ENCODE measurements at regions not wholly inside any gene's neighbourhood (a gene's known extent, or its start where the extent isn't known, plus 50 kb on each side); places are given as distances from the start of the nearest gene placed in this dataset.
A peak's percentile ranks its signal among the peaks of the same experiment; 100 is the strongest.

DNA sequence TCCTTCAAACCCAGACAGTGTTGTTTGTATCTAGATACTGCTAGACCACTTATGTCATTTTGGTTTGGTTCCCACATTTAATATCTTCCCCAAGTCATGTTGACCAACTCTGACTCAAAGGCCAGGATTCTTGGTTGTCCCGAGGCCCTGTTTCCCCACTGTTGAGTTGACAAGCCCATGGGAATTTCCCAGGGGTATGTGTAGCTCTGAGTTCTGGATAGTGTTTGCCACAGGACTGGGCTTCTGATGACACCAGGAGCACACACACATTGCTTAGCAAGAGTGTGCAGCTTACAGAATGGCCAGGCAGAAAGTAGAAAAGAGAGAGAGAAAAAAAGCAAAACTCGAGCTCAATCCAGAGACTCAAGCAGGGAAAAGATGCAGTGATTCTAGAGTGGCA, 214.4 kb downstream of the NXNL2 start:
- Histone ChIP-seq H3K36me3 (ENCODE audit: insufficient read depth in 1 of 2, low read depth in 1 of 2) (no peaks in the 10 kb centered on the region), H3K4me3 (no peak overlapping the region), H3K27me3 (ENCODE audit: insufficient read depth in 3 of 3, low read length in 2 of 3) (no peaks in the 10 kb centered on the region), H3K27ac (peak overlapping the region; percentile 50), H3K4me1 (peaks cover 4% of the 10 kb centered on the region), H3K9me3 (no peaks in the 10 kb centered on the region)
- TF ChIP-seq, protein P1, sequence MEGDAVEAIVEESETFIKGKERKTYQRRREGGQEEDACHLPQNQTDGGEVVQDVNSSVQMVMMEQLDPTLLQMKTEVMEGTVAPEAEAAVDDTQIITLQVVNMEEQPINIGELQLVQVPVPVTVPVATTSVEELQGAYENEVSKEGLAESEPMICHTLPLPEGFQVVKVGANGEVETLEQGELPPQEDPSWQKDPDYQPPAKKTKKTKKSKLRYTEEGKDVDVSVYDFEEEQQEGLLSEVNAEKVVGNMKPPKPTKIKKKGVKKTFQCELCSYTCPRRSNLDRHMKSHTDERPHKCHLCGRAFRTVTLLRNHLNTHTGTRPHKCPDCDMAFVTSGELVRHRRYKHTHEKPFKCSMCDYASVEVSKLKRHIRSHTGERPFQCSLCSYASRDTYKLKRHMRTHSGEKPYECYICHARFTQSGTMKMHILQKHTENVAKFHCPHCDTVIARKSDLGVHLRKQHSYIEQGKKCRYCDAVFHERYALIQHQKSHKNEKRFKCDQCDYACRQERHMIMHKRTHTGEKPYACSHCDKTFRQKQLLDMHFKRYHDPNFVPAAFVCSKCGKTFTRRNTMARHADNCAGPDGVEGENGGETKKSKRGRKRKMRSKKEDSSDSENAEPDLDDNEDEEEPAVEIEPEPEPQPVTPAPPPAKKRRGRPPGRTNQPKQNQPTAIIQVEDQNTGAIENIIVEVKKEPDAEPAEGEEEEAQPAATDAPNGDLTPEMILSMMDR (IDR thresholded peaks at IDR 0.05) = no peak
- intact Hi-C loops (cut with DNase I) = no loop called here
- DNase-seq (no peak), ATAC-seq (peak in 1 of 4 donors; percentile 44)
- WGBS, 3 donors = 69 to 84% (median 77%) methylated on average over 2 of the region's 2 CpGs

DNA sequence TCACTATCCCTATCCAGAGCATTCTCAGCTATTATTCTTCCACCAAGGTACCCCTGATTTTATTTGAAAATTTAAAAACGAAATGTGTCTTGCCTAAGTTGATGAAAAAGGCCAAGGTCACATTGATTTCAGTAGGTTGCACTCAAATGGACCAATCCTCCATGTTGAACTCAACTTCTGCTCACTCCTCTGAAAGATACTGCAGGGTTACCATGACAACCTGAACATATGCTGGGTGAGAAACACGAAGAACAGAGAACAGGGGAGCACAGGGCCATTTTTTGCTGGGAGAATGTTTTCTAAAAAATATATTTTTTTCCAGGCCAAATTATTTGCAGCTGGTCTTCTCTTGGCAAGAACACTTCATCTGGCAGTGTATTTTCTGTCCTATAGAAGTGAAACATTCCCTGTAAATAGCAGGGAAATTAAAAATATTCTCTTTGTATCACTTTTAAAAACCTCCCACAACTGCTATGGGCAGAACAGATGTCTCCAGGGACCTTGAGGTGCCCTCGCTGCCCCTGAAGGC, 215.9 kb downstream of the NXNL2 start:
- Histone ChIP-seq H3K27ac (no peak overlapping the region), H3K4me3 (no peak overlapping the region), H3K4me1 (peaks cover 4% of the 10 kb centered on the region), H3K9me3 (no peaks in the 10 kb centered on the region), H3K36me3 (ENCODE audit: insufficient read depth in 1 of 2, low read depth in 1 of 2) (no peaks in the 10 kb centered on the region), H3K27me3 (ENCODE audit: insufficient read depth in 3 of 3, low read length in 2 of 3) (no peaks in the 10 kb centered on the region)
- ATAC-seq (no peak), DNase-seq (no peak)
- WGBS, 3 donors = 62 to 76% (median 73%) methylated on average over 3 of the region's 3 CpGs
- TF ChIP-seq, protein P1 (IDR thresholded peaks at IDR 0.05) = no peak
- intact Hi-C loops (cut with DNase I) = no loop called here

DNA sequence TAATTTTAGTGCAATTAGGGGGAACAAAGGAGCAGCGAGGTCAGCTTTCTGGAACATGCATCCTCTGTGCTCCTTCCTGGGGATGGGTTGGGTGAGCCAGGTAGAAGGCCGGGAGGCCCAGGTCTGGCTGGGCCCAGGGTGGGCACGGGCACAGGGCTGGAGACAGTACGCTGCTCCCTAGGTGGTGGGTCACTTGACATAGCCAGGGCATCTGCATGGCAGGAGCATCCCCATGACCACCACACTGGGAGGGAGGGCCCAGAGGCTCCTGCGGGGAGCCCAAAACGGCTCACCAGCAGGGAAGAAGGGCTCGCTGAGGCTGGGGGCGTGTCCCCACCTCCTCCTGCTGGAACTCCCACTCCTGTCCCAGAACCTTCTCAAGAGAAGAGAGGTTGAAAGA, 216.8 kb downstream of the NXNL2 start:
- ATAC-seq (no peak), DNase-seq (no peak)
- Histone ChIP-seq H3K36me3 (ENCODE audit: insufficient read depth in 1 of 2, low read depth in 1 of 2) (no peaks in the 10 kb centered on the region), H3K27ac (no peak overlapping the region), H3K9me3 (no peaks in the 10 kb centered on the region), H3K4me3 (no peak overlapping the region), H3K27me3 (ENCODE audit: insufficient read depth in 3 of 3, low read length in 2 of 3) (no peaks in the 10 kb centered on the region), H3K4me1 (peaks cover 4% of the 10 kb centered on the region)
- intact Hi-C loops (cut with DNase I) = no loop called here
- 88 to 93% (median 91%) methylated on average over 8 of the region's 8 CpGs for WGBS, 3 donors
- TF ChIP-seq, protein P1 (IDR thresholded peaks at IDR 0.05) = no peak

DNA sequence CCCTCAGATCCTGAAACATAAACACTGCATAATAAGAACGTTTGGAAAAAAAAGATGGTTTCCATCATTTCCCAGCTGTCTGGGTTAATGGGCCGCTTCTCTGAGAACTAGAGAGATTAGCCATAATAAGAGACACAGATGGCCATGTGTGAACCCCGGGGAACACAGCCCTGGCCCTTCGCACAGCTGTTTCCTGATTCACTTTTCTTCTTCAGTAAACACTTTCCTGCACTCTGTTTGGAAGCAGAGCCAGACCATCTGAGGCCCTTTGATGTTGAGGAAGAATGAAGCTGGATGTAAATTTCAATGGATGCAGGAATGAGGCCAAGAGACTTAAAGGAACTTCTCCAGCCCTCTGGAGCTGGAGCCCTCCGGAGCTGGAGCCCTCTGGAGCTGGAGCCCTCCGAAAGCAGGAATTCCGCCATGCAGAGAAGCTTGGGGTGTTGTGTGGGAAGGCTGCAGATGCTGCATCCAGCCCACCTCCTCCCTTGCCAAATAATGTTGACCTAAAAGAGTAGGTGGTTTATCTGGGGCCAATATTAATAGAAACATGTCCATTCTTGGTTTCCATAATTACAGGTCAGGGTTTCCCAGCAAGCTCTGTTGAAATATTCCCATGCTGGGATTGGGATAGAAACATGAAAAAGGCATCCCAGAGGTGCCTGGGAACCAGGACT, 218.9 kb downstream of the NXNL2 start:
- peak in 1 of 4 donors; percentile 52 for ATAC-seq
- Histone ChIP-seq H3K27me3 (ENCODE audit: insufficient read depth in 3 of 3, low read length in 2 of 3) (no peaks in the 10 kb centered on the region), H3K36me3 (ENCODE audit: insufficient read depth in 1 of 2, low read depth in 1 of 2) (no peaks in the 10 kb centered on the region), H3K27ac (no peak overlapping the region), H3K9me3 (no peaks in the 10 kb centered on the region), H3K4me1 (no peaks in the 10 kb centered on the region), H3K4me3 (no peak overlapping the region)
- TF ChIP-seq, protein P1 (IDR thresholded peaks at IDR 0.05) = no peak
- intact Hi-C loops (cut with DNase I) = no loop called here
- DNase-seq = peak in 1 of 2 donors; percentile 59
- 27 to 38% (median 31%) methylated on average over 7 of the region's 7 CpGs for WGBS, 3 donors

DNA sequence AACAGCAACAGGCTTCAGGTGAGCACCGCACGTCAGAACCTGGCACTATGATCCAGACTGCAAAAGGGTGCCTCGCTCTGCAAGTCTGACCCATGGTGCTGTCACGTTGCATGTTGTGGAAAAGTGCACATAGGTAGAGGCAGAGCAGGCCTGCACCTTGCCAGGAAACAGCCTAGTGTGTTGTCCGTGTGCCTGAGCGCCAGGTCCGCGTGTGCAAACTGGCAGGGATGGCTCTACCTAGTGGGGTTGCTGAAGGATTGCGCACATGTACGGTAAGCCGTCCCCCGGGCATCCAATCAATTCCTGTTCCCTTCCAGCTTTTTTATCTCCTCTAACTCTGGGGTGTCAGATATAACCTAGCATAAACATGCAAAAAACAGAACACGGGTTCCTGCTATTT, 219.5 kb downstream of the NXNL2 start:
- intact Hi-C loops (cut with DNase I) = no loop called here
- H3K27ac ChIP-seq = no peak overlapping the region

More for the DNA sequence above, 219.5 kb downstream of the NXNL2 start:
- DNase-seq (no peak), ATAC-seq (no peak)
- no peaks in the 10 kb centered on the region for H3K27me3 ChIP-seq (ENCODE audit: insufficient read depth in 3 of 3, low read length in 2 of 3)
- WGBS, 3 donors = 89 to 92% (median 90%) methylated on average over 13 of the region's 13 CpGs
- TF ChIP-seq, protein P1 (IDR thresholded peaks at IDR 0.05) = no peak
- H3K36me3 ChIP-seq (ENCODE audit: insufficient read depth in 1 of 2, low read depth in 1 of 2) = no peaks in the 10 kb centered on the region
- no peak overlapping the region for H3K4me3 ChIP-seq
- no peaks in the 10 kb centered on the region for H3K4me1 ChIP-seq
- no peaks in the 10 kb centered on the region for H3K9me3 ChIP-seq
